HL-60 (cell line): ENCODE measurements at regions not wholly inside any gene's neighbourhood (a gene's known extent, or its start where the extent isn't known, plus 50 kb on each side); places are given as distances from the start of the nearest gene placed in this dataset.

Experiments used
- CTCF ChIP-seq: IDR thresholded peaks from one replicate; pipeline ENCODE4 v1.5.1; 2011; ENCODE audit warnings: low read length, control low read depth, inconsistent platforms; ENCODE audit not compliant: insufficient read depth
- GABPA ChIP-seq: IDR thresholded peaks from 2 replicates; pipeline ENCODE4 v1.6.1; 2012; ENCODE audit warnings: low read depth
- POLR2AphosphoS5 ChIP-seq: IDR thresholded peaks from 2 replicates; pipeline ENCODE4 v1.6.1; 2012; ENCODE audit warnings: low read depth
- REST ChIP-seq: IDR thresholded peaks from 2 replicates; pipeline ENCODE4 v1.6.1; 2012; ENCODE audit warnings: low read depth; ENCODE audit not compliant: insufficient replicate concordance
- SPI1 ChIP-seq: IDR thresholded peaks from 2 replicates; pipeline ENCODE4 v1.6.1; 2012; ENCODE audit warnings: low read depth, mild to moderate bottlenecking, borderline replicate concordance

GRCh38 chr13:65679240-65679639 is 1550.9 kb downstream of the PCDH9 start:
- no peak for TF ChIP-seq CTCF
- TF ChIP-seq REST, result no peak
- TF ChIP-seq SPI1, result no peak
- no peak for TF ChIP-seq POLR2AphosphoS5
- no peak for TF ChIP-seq GABPA
